T-helper 1 cell treated with Interleukin-12 subunit alpha and Interleukin-12 subunit beta and Interleukin-4 antibody, amounts not matched to agents 30 μg/mL and 1 μg/mL, for 36 hours (primary cell): ENCODE measurements at regions not wholly inside any gene's neighbourhood (a gene's known extent, or its start where the extent isn't known, plus 50 kb on each side); places are given as distances from the start of the nearest gene placed in this dataset.

Experiments
- H3K27ac Mint-ChIP-seq: one replicate; pipeline ENCODE4 v1.8.0; 2021; ENCODE audit warnings: mild to moderate bottlenecking, mixed read lengths
- H3K27me3 Mint-ChIP-seq: one replicate; pipeline ENCODE4 v1.8.0; 2021; ENCODE audit warnings: low read depth, mixed read lengths
- H3K36me3 Mint-ChIP-seq: one replicate; pipeline ENCODE4 v1.8.0; 2021; ENCODE audit warnings: low read depth, mixed read lengths
- H3K4me1 Mint-ChIP-seq: one replicate; pipeline ENCODE4 v1.8.0; 2021; ENCODE audit warnings: low read depth, mixed read lengths
- H3K4me3 Mint-ChIP-seq: one replicate; pipeline ENCODE4 v1.8.0; 2021; ENCODE audit warnings: mild to moderate bottlenecking, moderate library complexity, mixed read lengths
- H3K9me3 Mint-ChIP-seq: one replicate; pipeline ENCODE4 v1.8.0; 2021; ENCODE audit warnings: mixed read lengths

DNA sequence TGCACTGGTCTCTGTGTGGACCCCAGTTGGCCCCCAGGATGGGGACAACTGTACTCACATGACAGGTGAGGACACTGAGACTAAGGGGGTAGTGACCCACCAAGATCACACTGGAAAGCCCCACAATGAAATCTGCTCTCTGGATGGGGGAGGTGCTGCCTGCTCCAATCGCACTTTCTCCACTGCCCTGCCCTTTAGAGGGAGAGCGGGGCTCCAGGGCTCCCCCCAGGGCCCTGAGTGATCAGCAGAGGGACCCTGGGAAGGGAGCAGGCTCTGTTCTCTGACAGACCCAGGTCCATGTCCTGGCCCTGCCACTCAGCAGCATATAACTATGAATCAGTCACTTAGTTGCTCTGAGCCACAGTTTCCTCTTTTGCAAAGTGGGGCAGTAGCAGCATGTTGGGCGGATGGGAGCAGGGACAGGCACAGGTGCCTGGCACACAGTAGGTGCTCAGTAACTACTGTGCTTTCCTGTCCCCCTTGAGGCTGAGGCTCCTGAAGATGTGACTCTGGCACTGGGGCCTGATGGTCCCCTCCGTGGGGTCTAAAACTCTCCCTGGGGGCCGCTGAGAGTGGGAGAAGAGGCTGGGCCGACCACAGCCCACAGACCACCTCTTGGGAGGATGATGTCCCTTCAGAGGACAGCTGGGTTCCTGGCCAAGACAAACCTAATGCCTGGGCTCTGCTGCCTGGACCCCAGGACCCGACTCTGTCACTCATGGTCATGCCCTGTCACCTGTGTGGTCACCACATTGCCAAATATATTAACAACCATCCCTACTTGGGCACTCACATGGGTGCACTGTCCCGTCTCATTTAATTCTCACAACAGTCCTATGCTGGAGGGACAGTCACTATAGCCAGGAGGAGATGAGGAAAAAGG is 222.7 kb downstream of the PTPRU start:
- Mint-ChIP-seq H3K4me1 (no peaks in the 10 kb centered on the region), H3K4me3 (no peak overlapping the region), H3K9me3 (no peaks in the 10 kb centered on the region), H3K27me3 (peaks cover 2% of the 10 kb centered on the region), H3K36me3 (no peaks in the 10 kb centered on the region), H3K27ac (no peak overlapping the region)

DNA sequence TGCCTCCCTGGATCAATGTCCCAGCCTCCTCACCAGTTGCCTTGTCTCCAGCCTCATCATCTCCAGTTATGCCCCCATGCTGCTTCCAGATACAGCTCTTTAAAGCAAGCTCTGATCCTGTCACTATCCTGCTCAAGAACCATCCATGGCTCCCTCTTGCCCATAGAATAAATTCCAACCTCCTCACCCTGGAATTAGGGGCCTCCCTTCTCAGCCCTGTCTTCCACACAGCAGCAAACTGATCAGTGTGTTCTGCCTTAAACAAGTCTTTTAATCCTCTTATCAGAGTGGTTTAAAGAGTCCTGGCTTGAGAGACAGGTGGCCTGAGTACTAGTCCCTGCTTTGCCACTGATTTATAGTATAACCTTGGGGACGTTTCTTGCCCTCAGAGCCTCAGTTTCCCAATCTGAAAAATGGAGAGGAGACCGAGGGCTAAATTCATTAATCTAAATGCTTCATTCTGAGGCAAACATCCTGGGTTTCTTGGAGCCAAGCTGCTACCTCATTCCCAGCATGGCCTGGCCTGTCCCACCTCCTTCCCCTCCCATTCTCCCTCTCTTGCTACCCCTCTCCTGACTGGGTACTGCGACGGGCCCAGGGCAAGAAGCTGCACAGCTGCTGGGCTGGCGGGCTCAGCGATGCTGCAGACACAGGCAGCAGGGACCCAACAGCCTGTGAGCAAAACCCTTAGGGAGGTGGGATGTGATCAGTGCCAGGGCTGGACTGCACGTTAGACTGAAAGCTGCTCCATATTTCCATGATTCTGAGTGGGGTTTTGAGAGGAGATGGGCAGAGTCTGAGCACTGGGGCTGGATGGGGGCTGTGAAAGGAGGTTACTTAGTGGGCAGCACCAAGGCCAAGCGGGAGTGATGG is 221.4 kb downstream of the PTPRU start:
- H3K9me3 Mint-ChIP-seq: no peaks in the 10 kb centered on the region
- H3K27ac Mint-ChIP-seq: no peak overlapping the region
- H3K36me3 Mint-ChIP-seq: no peaks in the 10 kb centered on the region
- no peaks in the 10 kb centered on the region for H3K4me1 Mint-ChIP-seq
- no peak overlapping the region for H3K4me3 Mint-ChIP-seq
- H3K27me3 Mint-ChIP-seq: no peaks in the 10 kb centered on the region

DNA sequence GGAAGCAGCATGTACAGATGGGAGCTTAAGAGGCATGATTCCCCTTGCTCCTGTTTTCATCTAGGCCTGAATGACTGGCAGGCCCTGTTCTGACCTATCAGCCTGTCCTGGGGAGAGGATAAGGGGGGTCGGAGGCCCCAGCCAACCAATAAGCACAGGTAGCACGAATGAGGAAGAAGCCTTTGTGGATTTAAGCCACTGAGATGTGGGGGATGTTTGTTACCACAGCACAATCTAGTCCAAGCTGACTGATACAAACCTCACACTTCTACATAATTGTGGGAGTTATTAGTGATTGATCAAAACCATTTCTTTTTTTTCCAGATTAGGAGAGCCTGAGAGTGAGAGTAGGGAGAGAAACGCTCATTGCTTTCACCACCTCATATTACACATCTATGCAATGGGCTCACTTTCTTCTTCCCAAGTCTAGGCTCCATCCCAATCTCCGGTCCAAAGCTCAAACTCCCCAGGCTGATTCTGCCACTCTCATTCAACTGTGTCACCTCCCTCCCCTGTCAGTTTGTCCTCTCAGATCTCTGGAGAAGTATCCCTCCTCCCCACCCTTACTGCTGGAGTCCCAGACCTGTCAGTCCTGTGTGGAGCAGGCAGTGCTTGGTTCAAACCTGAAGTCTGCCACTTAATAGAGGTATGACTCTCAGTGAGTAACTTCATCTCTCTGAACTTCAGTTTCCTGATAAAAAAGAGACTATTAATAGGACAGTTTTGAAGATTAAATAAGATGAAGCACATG is 220.5 kb downstream of the PTPRU start:
- no peak overlapping the region for H3K4me3 Mint-ChIP-seq
- no peaks in the 10 kb centered on the region for H3K27me3 Mint-ChIP-seq
- no peaks in the 10 kb centered on the region for H3K36me3 Mint-ChIP-seq
- no peaks in the 10 kb centered on the region for H3K4me1 Mint-ChIP-seq
- no peaks in the 10 kb centered on the region for H3K9me3 Mint-ChIP-seq
- no peak overlapping the region for H3K27ac Mint-ChIP-seq

DNA sequence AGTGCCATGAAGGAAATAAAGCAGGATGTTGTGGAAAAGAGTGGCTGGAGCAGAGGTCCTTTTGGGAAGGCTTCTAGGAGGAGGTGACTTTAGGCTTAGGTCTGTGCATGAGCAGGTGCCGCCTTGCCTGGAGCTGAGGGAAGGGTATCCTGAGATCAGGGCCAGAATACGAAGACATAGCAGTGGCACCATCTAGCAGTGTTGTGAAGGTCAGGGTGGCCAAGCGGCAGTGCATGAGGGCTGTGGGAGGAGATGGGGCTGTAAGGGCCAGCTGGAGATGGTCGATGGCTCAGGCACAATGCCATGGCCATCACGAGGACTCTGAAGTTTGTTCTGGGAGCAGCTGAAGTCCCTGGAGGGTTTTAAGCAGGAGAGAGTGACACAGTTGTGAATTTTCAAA is 219.5 kb downstream of the PTPRU start:
- Mint-ChIP-seq H3K27ac (no peak overlapping the region), H3K4me1 (no peaks in the 10 kb centered on the region), H3K9me3 (no peaks in the 10 kb centered on the region), H3K4me3 (no peak overlapping the region), H3K36me3 (no peaks in the 10 kb centered on the region), H3K27me3 (no peaks in the 10 kb centered on the region)

DNA sequence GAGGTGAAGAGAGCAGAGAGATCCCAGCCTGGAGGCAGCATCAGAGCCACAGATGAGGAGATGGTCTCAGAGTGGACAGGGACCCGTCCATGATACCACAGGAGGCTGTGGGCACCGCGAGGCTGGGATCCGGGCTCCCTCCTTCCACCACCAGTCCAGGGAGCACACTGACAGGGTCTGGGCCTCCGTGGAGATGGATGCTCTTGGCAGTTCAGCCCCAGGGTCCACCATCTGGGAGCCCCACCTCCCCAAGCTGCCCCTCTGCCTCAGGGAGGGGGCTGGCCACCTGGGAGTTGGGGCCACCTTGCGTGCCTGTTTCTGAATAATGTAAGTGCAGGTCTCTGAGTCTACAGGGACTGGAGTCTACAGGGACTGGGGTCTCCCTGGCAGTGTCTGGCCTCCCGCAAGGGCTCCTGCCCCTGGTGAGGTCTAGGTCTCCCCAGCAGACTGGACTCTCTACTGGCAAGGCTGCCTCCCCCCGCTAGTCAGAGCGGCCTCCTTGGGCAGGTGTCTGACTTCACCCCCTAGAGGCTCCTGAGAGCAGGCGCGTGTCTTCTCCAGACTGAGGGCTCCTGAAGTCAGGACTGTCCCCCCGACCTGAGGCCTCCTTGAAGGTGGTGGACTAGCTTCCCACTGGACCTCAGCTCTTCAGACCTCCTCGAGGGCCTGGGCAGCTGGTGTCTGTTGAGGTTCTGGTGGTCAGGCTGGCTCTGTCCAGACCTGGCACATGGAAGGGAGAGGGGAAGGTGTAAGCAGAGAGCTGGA is 218.5 kb downstream of the PTPRU start:
- no peaks in the 10 kb centered on the region for H3K4me1 Mint-ChIP-seq
- no peak overlapping the region for H3K4me3 Mint-ChIP-seq
- H3K27me3 Mint-ChIP-seq: no peaks in the 10 kb centered on the region
- no peaks in the 10 kb centered on the region for H3K9me3 Mint-ChIP-seq
- H3K27ac Mint-ChIP-seq: no peak overlapping the region
- H3K36me3 Mint-ChIP-seq: no peaks in the 10 kb centered on the region

DNA sequence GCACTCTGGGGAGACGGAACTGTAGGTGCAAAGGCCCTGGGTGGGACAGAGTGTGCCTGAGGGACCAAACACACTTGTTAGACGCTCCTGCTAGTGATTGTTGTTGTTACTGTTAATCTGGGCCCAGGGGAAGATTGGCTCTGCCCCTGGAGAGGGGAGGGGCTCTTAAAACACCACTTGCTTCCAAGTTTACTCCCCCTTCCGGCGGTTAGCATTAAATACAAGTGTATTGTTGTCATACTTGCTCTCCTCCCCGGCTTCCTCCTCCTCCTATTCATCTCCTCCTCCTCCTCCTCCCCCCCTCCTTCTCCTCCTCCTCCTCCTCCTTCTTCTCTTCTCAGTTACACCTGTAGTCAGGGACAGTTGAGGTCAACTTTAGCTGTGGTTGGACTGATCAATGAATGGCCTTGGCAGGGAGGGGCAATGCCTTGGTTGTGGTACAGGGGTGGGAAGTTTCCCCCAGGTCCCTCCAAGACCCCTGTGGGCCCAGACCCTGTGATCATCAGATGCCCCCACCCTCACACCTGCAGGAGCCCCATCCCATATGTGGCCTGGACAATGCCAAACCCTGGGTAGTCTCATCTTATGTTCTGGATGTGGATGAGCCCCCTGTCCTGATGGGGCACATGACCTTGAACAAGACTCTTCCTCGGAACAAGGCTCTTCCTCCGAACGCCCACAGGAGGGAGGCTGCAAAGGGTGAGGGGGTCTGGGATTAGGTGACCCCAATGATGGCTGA is 217.3 kb downstream of the PTPRU start:
- H3K4me3 Mint-ChIP-seq: no peak overlapping the region

DNA sequence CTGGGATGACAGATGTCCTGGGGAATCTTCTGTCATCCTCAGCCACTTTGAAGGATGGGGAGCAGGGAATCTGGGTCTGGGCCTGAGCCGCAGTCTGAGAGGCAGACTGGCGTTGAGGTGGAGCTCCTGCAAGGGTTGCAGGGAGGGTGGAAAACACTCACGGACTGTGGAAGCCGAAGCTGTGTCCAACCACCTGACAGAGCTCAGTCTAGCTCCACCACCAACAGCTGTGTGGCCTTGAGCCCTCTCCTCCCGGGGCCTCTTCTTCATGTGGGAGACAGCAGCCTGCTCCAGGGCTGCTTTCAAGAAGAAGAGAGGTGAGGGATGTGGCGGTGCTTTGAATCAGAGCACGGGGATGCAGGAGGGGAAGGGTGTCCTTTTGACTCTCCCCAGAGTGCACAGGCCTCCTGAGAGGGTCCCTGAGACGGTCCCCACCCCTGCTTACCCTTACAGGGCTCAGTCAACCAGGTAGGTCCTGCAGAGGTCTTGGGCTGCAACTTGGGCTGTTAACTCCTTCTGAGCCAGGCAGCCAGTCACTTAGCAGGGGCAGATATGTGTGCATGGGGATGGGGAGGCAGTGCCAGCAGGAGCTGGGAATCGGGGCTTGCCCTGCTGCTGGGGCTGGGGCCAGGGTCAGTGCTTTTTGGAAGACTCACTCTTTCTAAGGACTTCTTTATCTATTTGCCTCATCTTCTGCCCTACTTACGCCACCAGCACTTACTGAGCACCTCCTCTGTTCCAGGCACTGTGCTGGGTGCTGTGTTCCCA is 216.3 kb downstream of the PTPRU start:
- Mint-ChIP-seq H3K36me3 (no peaks in the 10 kb centered on the region), H3K4me1 (no peaks in the 10 kb centered on the region), H3K27ac (no peak overlapping the region), H3K9me3 (no peaks in the 10 kb centered on the region), H3K27me3 (no peaks in the 10 kb centered on the region), H3K4me3 (no peak overlapping the region)

More for the DNA sequence above, 217.3 kb downstream of the PTPRU start:
- H3K9me3 Mint-ChIP-seq: no peaks in the 10 kb centered on the region
- no peak overlapping the region for H3K27ac Mint-ChIP-seq
- H3K36me3 Mint-ChIP-seq: no peaks in the 10 kb centered on the region
- H3K4me1 Mint-ChIP-seq: no peaks in the 10 kb centered on the region
- H3K27me3 Mint-ChIP-seq: no peaks in the 10 kb centered on the region

DNA sequence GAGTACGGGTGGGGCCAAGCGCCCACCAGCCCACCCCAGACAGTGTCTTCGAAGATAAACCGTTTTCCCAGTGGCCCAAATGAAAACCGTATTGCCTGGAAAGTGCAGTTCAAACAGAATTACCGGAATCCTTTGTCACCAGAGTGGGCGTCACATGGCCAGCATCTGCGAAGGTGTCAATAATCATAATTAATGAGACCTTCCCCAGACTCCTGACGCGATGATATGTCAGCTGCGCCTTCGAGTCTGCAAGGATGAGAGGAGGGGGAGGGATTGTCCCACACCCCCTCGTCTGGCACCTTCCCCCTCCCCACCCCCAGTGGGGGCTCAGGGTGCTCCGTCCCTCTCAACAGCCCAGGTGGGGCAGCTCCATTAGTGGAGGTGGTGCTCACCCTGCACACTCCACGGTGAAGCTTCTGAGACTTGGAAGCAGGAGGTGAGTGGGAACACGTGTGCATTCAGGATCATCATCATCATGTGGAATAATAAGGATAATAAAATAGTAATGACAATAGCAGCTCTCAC is 215.1 kb downstream of the PTPRU start:
- H3K4me1 Mint-ChIP-seq: no peaks in the 10 kb centered on the region
- no peak overlapping the region for H3K27ac Mint-ChIP-seq
- H3K9me3 Mint-ChIP-seq: no peaks in the 10 kb centered on the region
- no peaks in the 10 kb centered on the region for H3K36me3 Mint-ChIP-seq
- no peak overlapping the region for H3K4me3 Mint-ChIP-seq
- no peaks in the 10 kb centered on the region for H3K27me3 Mint-ChIP-seq

DNA sequence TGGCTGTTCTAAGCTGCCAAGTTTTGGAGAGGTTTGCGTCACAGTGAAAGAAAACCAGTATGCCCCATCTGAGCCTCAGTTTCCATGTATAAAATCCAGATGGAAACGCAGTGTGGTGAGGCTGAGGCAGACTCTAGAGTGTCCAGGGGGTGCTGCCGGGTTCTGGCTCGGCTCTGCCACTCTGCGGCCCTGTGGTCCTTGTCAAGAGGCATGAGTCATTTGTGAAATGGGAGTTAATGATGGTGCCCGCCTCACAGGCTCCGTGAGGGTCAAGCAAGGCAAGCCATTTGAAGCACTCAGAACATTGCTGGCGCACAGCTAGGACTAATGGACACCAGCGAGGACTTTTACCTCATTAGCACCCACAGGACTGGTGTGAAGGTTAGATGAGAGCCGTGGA is 214.3 kb downstream of the PTPRU start:
- no peaks in the 10 kb centered on the region for H3K27me3 Mint-ChIP-seq
- H3K9me3 Mint-ChIP-seq: no peaks in the 10 kb centered on the region
- no peaks in the 10 kb centered on the region for H3K36me3 Mint-ChIP-seq
- no peak overlapping the region for H3K27ac Mint-ChIP-seq
- H3K4me1 Mint-ChIP-seq: no peaks in the 10 kb centered on the region
- no peak overlapping the region for H3K4me3 Mint-ChIP-seq

DNA sequence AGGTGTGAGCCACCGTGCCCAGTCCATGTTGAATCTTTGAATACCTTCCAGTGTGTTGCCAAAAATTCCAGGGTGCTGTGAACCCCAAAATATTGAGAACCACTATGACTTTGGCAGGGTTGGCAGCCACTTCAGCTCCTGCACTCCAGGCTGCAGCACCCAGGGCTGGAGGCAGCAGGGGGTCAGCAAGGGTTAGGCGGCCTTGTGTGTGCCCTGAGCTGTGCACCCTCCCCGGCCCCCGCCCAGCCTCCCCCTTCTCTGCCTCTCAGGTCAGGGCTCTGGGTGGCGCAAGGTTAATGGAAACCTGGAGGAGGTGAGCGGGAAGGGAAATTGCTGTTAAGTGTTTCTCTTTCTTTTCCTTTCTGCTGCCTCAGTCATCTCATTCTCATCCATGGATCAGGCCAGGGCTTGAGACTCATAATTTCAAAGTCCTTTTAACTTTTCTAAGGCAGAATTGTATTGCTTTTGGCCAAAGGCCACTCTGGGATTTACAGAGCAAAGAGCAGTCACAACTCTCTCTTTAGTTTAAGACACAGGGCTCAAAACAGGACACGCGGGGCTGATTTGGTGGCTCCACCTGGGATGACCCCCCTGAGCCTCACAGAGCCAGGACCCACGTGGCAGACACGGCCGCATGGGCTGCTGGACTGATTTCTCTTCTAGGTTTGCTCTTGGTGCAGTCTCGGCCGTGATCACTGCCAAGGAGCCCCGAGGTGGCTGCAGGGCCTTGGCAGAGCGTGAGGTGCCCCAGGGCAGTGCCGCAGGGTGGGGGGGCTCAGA is 212.3 kb downstream of the PTPRU start:
- H3K4me3 Mint-ChIP-seq: no peak overlapping the region
- no peak overlapping the region for H3K27ac Mint-ChIP-seq
- H3K36me3 Mint-ChIP-seq: no peaks in the 10 kb centered on the region
- H3K9me3 Mint-ChIP-seq: no peaks in the 10 kb centered on the region
- H3K27me3 Mint-ChIP-seq: peaks cover 4% of the 10 kb centered on the region
- H3K4me1 Mint-ChIP-seq: no peaks in the 10 kb centered on the region

DNA sequence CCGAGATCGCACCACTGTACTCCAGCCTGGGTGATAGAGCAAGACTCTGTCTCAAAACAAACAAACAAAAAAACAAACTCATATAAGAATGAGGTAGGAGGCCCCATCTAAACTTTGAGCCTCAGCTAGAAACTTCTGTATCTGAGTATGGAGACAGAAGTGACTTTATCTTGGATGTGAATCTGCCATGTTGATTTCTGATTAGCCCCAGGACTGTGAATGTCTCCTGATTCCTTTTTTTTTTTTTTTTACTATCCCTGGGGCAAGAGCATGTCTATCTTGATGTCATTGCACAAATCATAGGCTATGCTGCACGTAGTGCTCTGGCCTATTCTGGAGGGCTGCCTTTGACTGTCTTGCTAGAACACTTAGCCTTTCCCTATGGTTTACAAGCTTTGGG is 211.0 kb downstream of the PTPRU start:
- H3K27me3 Mint-ChIP-seq: peaks cover 10% of the 10 kb centered on the region
- H3K9me3 Mint-ChIP-seq: no peaks in the 10 kb centered on the region

More for the DNA sequence above, 211.0 kb downstream of the PTPRU start:
- Mint-ChIP-seq H3K36me3 (no peaks in the 10 kb centered on the region), H3K4me1 (no peaks in the 10 kb centered on the region), H3K4me3 (no peak overlapping the region), H3K27ac (no peak overlapping the region)
